HEK293 (cell line): ENCODE measurements at regions not wholly inside any gene's neighbourhood (a gene's known extent, or its start where the extent isn't known, plus 50 kb on each side); places are given as distances from the start of the nearest gene placed in this dataset.

Experiments
- CTCF ChIA-PET: fragments of 350-600 bp; formaldehyde crosslinking; extraction: SDS; loops from one replicate; lab custom pipeline; 2021; ENCODE audit warnings: antibody characterized with exemption; lab: Yijun Ruan, JAX
- POLR2A ChIA-PET: fragments of 300-600 bp; formaldehyde crosslinking; extraction: SDS; loops from one replicate; lab custom pipeline; 2020; ENCODE audit warnings: antibody characterized with exemption, inconsistent platforms; lab: Yijun Ruan, JAX
- H3K27ac ChIP-seq: fragments of 200-500 bp; sonication (Bioruptor generic); 2 replicates; pipeline ENCODE4 v1.5.1; 2014; ENCODE audit warnings: low read depth, low read length, control low read depth, inconsistent platforms; ENCODE audit errors: extremely low read depth
- H3K36me3 ChIP-seq, 2 experiments: fragments of 200-500 bp in 1 of 2; sonication (Bioruptor generic) in 1 of 2; 1 replicate in 1 of 2; 2 replicates in 1 of 2; pipeline ENCODE4 v1.5.1; 2014 to 2017; ENCODE audit warnings: inconsistent platforms in 2 of 2, low read length in 2 of 2; ENCODE audit not compliant: control insufficient read depth in 2 of 2, insufficient read depth in 1 of 2
- H3K4me1 ChIP-seq: fragments of 200-500 bp; sonication (Bioruptor generic); 2 replicates; pipeline ENCODE4 v1.5.1; 2014; ENCODE audit warnings: mild to moderate bottlenecking, low read length, inconsistent platforms; ENCODE audit not compliant: control insufficient read depth, insufficient read depth
- H3K4me3 ChIP-seq: 2 replicates; pipeline ENCODE4 v1.5.1; 2011; ENCODE audit warnings: low read depth, mild to moderate bottlenecking, control low read depth, low read length, moderate library complexity
- H3K9me3 ChIP-seq: fragments of 200-500 bp; sonication (Bioruptor generic); 2 replicates; pipeline ENCODE4 v1.5.1; 2014; ENCODE audit warnings: low read depth, low read length, inconsistent platforms; ENCODE audit not compliant: control insufficient read depth, insufficient read depth
- AEBP2 ChIP-seq: fragments of 450-650 bp; formaldehyde crosslinking; IDR thresholded peaks from 2 replicates; pipeline ENCODE4 v1.5.1; 2016; ENCODE audit warnings: missing biosample characterization, missing genetic modification characterization, borderline replicate concordance
- IKZF3 ChIP-seq: fragments of 450-650 bp; IDR thresholded peaks from 2 replicates; pipeline ENCODE4 v1.5.0; 2018; ENCODE audit warnings: missing biosample characterization, mild to moderate bottlenecking, missing genetic modification characterization, moderate library complexity
- KLF1 ChIP-seq: fragments of 450-650 bp; formaldehyde crosslinking; IDR thresholded peaks from 2 replicates; pipeline ENCODE4 v1.5.1; 2016; ENCODE audit warnings: missing biosample characterization, missing genetic modification characterization
- KLF7 ChIP-seq: fragments of 450-650 bp; formaldehyde crosslinking; IDR thresholded peaks from 2 replicates; pipeline ENCODE4 v1.5.1; 2016; ENCODE audit warnings: missing biosample characterization, missing genetic modification characterization, borderline replicate concordance
- KLF8 ChIP-seq: fragments of 450-650 bp; formaldehyde crosslinking; IDR thresholded peaks from 2 replicates; pipeline ENCODE4 v1.5.1; 2016; ENCODE audit warnings: missing biosample characterization, missing genetic modification characterization
- WT1 ChIP-seq: fragments of 450-650 bp; formaldehyde crosslinking; IDR thresholded peaks from 2 replicates; pipeline ENCODE4 v1.5.1; 2016; ENCODE audit warnings: missing biosample characterization, missing genetic modification characterization
- ZBTB10 ChIP-seq: fragments of 450-650 bp; formaldehyde crosslinking; IDR thresholded peaks from 2 replicates; pipeline ENCODE4 v1.5.1; 2016; ENCODE audit warnings: missing biosample characterization, missing genetic modification characterization
- ZBTB7A ChIP-seq: fragments of 450-650 bp; formaldehyde crosslinking; IDR thresholded peaks from 2 replicates; pipeline ENCODE4 v1.5.1; 2016; ENCODE audit warnings: low read depth, missing biosample characterization, missing genetic modification characterization
- ZEB2 ChIP-seq: fragments of 450-650 bp; formaldehyde crosslinking; IDR thresholded peaks from 2 replicates; pipeline ENCODE4 v1.5.1; 2016; ENCODE audit warnings: missing biosample characterization, missing genetic modification characterization
- ZFP69B ChIP-seq: fragments of 450-650 bp; formaldehyde crosslinking; IDR thresholded peaks from 2 replicates; pipeline ENCODE4 v1.5.1; 2016; ENCODE audit warnings: missing biosample characterization, missing genetic modification characterization
- ZIC2 ChIP-seq: fragments of 450-650 bp; formaldehyde crosslinking; IDR thresholded peaks from 2 replicates; pipeline ENCODE4 v1.5.1; 2016; ENCODE audit warnings: missing biosample characterization, missing genetic modification characterization
- ZNF398 ChIP-seq: fragments of 450-650 bp; formaldehyde crosslinking; IDR thresholded peaks from 2 replicates; pipeline ENCODE4 v1.5.1; 2017; ENCODE audit warnings: missing biosample characterization, missing genetic modification characterization
- ZNF426 ChIP-seq: fragments of 450-650 bp; formaldehyde crosslinking; IDR thresholded peaks from 2 replicates; pipeline ENCODE4 v1.5.1; 2017; ENCODE audit warnings: missing biosample characterization, missing genetic modification characterization, mild to moderate bottlenecking, inconsistent platforms, moderate library complexity
- ZNF48 ChIP-seq: fragments of 450-650 bp; formaldehyde crosslinking; IDR thresholded peaks from 2 replicates; pipeline ENCODE4 v1.5.1; 2016; ENCODE audit warnings: missing biosample characterization, missing genetic modification characterization
- ZNF518A ChIP-seq: fragments of 450-650 bp; formaldehyde crosslinking; conservative IDR thresholded peaks from 2 replicates; pipeline ENCODE4 v1.5.1; 2016; ENCODE audit warnings: low read depth, missing biosample characterization, missing genetic modification characterization
- ZNF549 ChIP-seq: fragments of 450-650 bp; IDR thresholded peaks from 2 replicates; pipeline ENCODE4 v1.5.1; 2018; ENCODE audit warnings: missing biosample characterization, missing genetic modification characterization, mild to moderate bottlenecking, inconsistent platforms, moderate library complexity
- ZNF677 ChIP-seq: fragments of 450-650 bp; IDR thresholded peaks from 2 replicates; pipeline ENCODE4 v1.5.0; 2018; ENCODE audit warnings: missing biosample characterization, mild to moderate bottlenecking, missing genetic modification characterization, moderate library complexity
- ZNF747 ChIP-seq: fragments of 450-650 bp; formaldehyde crosslinking; IDR thresholded peaks from 2 replicates; pipeline ENCODE4 v1.5.1; 2016; ENCODE audit warnings: missing biosample characterization, missing genetic modification characterization
- ZSCAN23 ChIP-seq: fragments of 450-650 bp; formaldehyde crosslinking; IDR thresholded peaks from 2 replicates; pipeline ENCODE4 v1.5.1; 2016; ENCODE audit warnings: missing biosample characterization, missing genetic modification characterization

- TF ChIP-seq ZEB2 (tag by site-specific recombination) (no peak), ZNF398 (tag by site-specific recombination) (no peak)
- no peak overlapping the region for H3K4me3 ChIP-seq
- H3K4me1 ChIP-seq, result no peaks in the 10 kb centered on the region
- CTCF ChIA-PET, result no interaction called here
- H3K9me3 ChIP-seq, result no peaks in the 10 kb centered on the region
- no peak overlapping the region for H3K27ac ChIP-seq
- POLR2A ChIA-PET, result no interaction called here
- no peaks in the 10 kb centered on the region for H3K36me3 ChIP-seq
These were observed 104.9 kb upstream of the HS3ST4 start for GRCh38 chr16:25586826-25587225.

GRCh38 chr16:25585526-25585925, 106.2 kb upstream of the HS3ST4 start:
- ChIA-PET POLR2A (no interaction called here), CTCF (interaction anchor here (0.7 kb wide), 1 partner anchor 1377 kb away, joined by 4 read pairs; no protein-coding TSS in a partner anchor)
- Histone ChIP-seq H3K4me3 (no peak overlapping the region), H3K36me3 (no peaks in the 10 kb centered on the region), H3K9me3 (no peaks in the 10 kb centered on the region), H3K27ac (no peak overlapping the region), H3K4me1 (no peaks in the 10 kb centered on the region)
- TF ChIP-seq ZNF398 (tag by site-specific recombination) (no peak), ZNF426 (tag by site-specific recombination) (no peak), ZFP69B (tag by site-specific recombination) (no peak), ZNF549 (tag by site-specific recombination) (no peak), ZBTB10 (tag by site-specific recombination) (no peak), WT1 (tag by site-specific recombination) (no peak), ZSCAN23 (tag by site-specific recombination) (no peak), ZEB2 (tag by site-specific recombination) (no peak), ZNF747 (no peak), ZNF48 (tag by site-specific recombination) (no peak), KLF8 (tag by site-specific recombination) (no peak), AEBP2 (no peak), IKZF3 (tag by site-specific recombination) (no peak), ZNF677 (no peak), ZNF518A (tag by site-specific recombination) (no peak), ZIC2 (tag by site-specific recombination) (no peak), KLF7 (tag by site-specific recombination) (no peak), KLF1 (tag by site-specific recombination) (no peak), ZBTB7A (tag by site-specific recombination) (no peak)
